Activated T-helper 2 cell treated with anti-CD3 and anti-CD28 coated beads, Interferon-gamma antibody, Interleukin-2, Interleukin-4, amounts not matched to agents 10 μg/mL and 5 μg/mL and 100 μg/mL, durations not matched to agents 14 hours and 24 hours and 36 hours (primary cell): ENCODE measurements at regions not wholly inside any gene's neighbourhood (a gene's known extent, or its start where the extent isn't known, plus 50 kb on each side); places are given as distances from the start of the nearest gene placed in this dataset.
"Not testable (repeated sequence)": the region's sequence is repeated elsewhere in the genome, so short reads cannot be mapped to it uniquely, and the experiment has no call there.

Experiments used
- DNase-seq: peaks from one replicate; pipeline ENCODE4 v3.0.0; 2021; ENCODE audit warnings: low spot score
- H3K27ac Mint-ChIP-seq: one replicate; pipeline ENCODE4 v1.8.0; 2021; ENCODE audit warnings: mixed read lengths
- H3K27me3 Mint-ChIP-seq: one replicate; pipeline ENCODE4 v1.8.0; 2021; ENCODE audit warnings: low read depth, mixed read lengths
- H3K36me3 Mint-ChIP-seq: one replicate; pipeline ENCODE4 v1.8.0; 2021; ENCODE audit warnings: low read depth, mixed read lengths
- H3K4me1 Mint-ChIP-seq: one replicate; pipeline ENCODE4 v1.8.0; 2021; ENCODE audit warnings: low read depth, mixed read lengths
- H3K4me3 Mint-ChIP-seq: one replicate; pipeline ENCODE4 v1.8.0; 2021; ENCODE audit warnings: low read depth, mild to moderate bottlenecking, moderate library complexity, mixed read lengths
- H3K9me3 Mint-ChIP-seq: one replicate; pipeline ENCODE4 v1.8.0; 2021; ENCODE audit warnings: mixed read lengths
- intact Hi-C: fragments of 100-400 bp; cut with micrococcal nuclease; formaldehyde crosslinking; loops from one replicate; pipeline ENCODE4 v1.15.1; 2023

- no peak for DNase-seq
- no peak overlapping the region for H3K4me3 Mint-ChIP-seq
- no peaks in the 10 kb centered on the region for H3K9me3 Mint-ChIP-seq
- intact Hi-C loops, result no loop called here
- no peaks in the 10 kb centered on the region for H3K27me3 Mint-ChIP-seq
- H3K4me1 Mint-ChIP-seq, result no peaks in the 10 kb centered on the region
- no peaks in the 10 kb centered on the region for H3K36me3 Mint-ChIP-seq
- no peak overlapping the region for H3K27ac Mint-ChIP-seq
These were observed 448.3 kb upstream of the DDI1 start for GRCh38 chr11:103587901-103588788.

GRCh38 chr11:103591554-103591953, 444.9 kb upstream of the DDI1 start:
- H3K9me3 Mint-ChIP-seq, result no peaks in the 10 kb centered on the region
- intact Hi-C loops, result no loop called here
- DNase-seq, result no peak
- H3K27me3 Mint-ChIP-seq, result no peaks in the 10 kb centered on the region
- no peak overlapping the region for H3K27ac Mint-ChIP-seq
- no peaks in the 10 kb centered on the region for H3K36me3 Mint-ChIP-seq
- H3K4me1 Mint-ChIP-seq, result no peaks in the 10 kb centered on the region
- no peak overlapping the region for H3K4me3 Mint-ChIP-seq

DNA sequence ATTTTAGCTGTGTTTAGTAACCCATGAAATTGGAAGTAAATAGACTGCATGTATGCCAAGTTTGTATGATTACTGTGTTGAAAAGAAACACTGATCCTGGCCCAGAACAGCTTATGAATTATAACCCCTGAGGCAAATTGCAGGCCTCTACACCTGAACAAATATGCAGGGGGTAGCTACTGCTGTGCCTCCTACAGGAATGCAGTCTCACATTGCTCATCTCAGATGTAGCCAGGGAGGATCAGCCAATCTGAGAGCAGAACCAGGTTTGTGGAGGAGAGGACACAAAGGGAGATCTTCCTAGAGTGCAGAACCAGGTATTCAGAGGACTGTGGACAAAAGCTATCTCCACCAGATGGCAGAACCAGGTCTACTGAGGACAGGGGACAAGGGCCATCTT, 442.2 kb upstream of the DDI1 start:
- H3K36me3 Mint-ChIP-seq, result no peaks in the 10 kb centered on the region
- no peaks in the 10 kb centered on the region for H3K27me3 Mint-ChIP-seq
- no peaks in the 10 kb centered on the region for H3K4me1 Mint-ChIP-seq
- no peak overlapping the region for H3K4me3 Mint-ChIP-seq
- DNase-seq, result no peak
- no peaks in the 10 kb centered on the region for H3K9me3 Mint-ChIP-seq
- intact Hi-C loops, result no loop called here
- no peak overlapping the region for H3K27ac Mint-ChIP-seq

DNA sequence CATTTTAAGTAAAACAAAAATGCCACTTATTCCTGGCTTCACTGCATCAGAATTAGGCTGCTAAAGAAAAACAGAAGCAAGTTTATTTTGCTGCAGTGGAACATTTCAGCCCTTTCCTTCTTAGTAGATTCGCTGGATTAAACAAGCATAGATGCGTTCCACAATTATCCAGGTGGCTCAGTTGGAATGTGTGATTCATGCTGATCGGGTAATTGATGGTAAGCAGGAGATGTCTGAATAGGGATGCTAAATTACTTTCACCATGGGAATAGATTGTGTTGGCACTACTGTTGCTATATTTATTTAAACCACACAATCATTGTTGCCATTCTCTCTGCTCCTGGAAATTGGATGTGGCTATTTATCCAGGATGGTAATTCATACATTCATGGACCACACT, 440.1 kb upstream of the DDI1 start:
- Mint-ChIP-seq H3K4me3 (no peak overlapping the region), H3K27me3 (no peaks in the 10 kb centered on the region), H3K4me1 (no peaks in the 10 kb centered on the region), H3K9me3 (no peaks in the 10 kb centered on the region), H3K36me3 (no peaks in the 10 kb centered on the region), H3K27ac (no peak overlapping the region)
- intact Hi-C loops, result no loop called here
- no peak for DNase-seq

- Mint-ChIP-seq H3K4me1 (no peaks in the 10 kb centered on the region), H3K4me3 (no peak overlapping the region), H3K9me3 (no peaks in the 10 kb centered on the region), H3K36me3 (no peaks in the 10 kb centered on the region), H3K27me3 (no peaks in the 10 kb centered on the region), H3K27ac (no peak overlapping the region)
- intact Hi-C loops, result loop anchor here (1.0 to 10.0 kb wide), 2 partner anchors 275 to 497 kb away; partner anchors contain the start of gene DYNC2H1
- no peak for DNase-seq
These were observed 435.1 kb upstream of the DDI1 start for GRCh38 chr11:103601225-103601846.

- intact Hi-C loops, result loop anchor here (10.0 kb wide), 1 partner anchor 498 kb away; the partner anchor contains the start of gene DYNC2H1
- Mint-ChIP-seq H3K4me3 (no peak overlapping the region), H3K27ac (no peak overlapping the region), H3K9me3 (no peaks in the 10 kb centered on the region), H3K27me3 (no peaks in the 10 kb centered on the region), H3K36me3 (no peaks in the 10 kb centered on the region), H3K4me1 (no peaks in the 10 kb centered on the region)
- no peak for DNase-seq
These were observed 433.6 kb upstream of the DDI1 start for GRCh38 chr11:103602840-103603239.

DNA sequence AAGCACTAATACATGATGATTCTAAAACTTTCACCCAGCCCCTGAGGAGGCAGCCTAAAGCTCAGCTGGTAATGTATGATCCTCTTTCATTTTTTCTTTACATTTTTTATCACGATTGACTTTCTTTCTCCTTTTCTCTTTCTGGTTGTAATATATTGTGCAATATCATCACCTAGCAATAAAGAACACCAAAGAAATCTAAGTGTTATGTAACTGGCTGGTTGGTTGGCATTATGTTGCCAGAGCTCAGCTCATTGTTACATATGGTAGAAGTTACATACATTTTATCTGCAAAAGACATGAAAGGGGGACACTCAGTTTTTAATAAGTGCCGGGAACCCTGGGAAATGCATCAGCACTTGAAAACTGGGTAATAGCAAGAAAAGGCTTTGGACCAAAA, 432.1 kb upstream of the DDI1 start:
- H3K4me1 Mint-ChIP-seq, result no peaks in the 10 kb centered on the region
- DNase-seq, result no peak
- no peak overlapping the region for H3K27ac Mint-ChIP-seq
- no peaks in the 10 kb centered on the region for H3K36me3 Mint-ChIP-seq
- H3K27me3 Mint-ChIP-seq, result no peaks in the 10 kb centered on the region
- no peak overlapping the region for H3K4me3 Mint-ChIP-seq
- H3K9me3 Mint-ChIP-seq, result no peaks in the 10 kb centered on the region
- intact Hi-C loops, result loop anchor here (10.0 kb wide), 1 partner anchor 500 kb away; the partner anchor contains the start of gene DYNC2H1

GRCh38 chr11:103608566-103608965, 427.9 kb upstream of the DDI1 start:
- intact Hi-C loops, result loop anchor here (10.0 kb wide), 1 partner anchor 504 kb away; the partner anchor contains the start of gene DYNC2H1

DNA sequence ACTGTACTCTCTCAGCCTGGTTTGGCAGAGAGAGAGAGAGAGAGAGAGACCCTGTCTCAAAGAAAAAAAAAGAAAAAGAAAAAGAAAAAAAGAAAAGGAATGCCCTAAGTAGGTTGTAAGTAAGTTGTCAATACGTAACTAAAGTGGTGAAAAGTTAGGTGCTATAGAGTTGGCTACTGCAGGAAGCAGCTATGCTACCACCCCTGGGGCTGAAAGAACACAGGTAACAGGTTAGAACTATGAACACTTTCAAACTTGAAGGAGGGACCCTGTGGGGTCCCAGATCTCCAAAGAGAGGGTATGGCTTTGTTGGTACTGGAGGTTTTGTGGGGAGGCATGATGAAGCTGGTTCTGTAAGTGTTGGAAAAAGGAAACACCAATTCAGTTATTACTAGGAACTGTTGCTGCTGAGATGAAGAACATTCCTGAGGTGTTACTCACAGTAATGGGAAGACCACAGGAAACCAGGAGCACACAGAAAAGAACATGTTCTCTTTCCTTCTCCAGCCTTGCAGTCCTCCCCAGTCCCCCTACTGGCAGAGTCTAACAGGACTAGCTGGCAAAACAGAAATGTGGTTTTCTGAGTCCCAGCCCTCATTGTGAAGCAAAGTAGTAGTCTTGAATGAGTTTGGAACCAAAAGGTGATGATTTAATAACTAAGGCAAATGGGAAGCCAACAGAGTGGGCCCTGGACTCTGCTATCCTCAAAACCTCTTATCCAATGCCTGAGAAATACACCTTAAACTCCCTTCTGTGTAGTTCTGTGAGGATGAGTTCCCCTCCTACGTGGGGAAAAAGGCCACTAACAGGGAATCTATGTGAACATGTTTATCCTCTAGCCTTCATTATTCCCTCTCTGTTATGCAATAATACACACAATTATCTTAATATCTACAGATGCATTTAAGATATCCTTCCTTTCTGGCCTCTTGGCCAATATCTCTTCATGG, 427.0 kb upstream of the DDI1 start:
- H3K27ac Mint-ChIP-seq, result no peak overlapping the region
- H3K27me3 Mint-ChIP-seq, result no peaks in the 10 kb centered on the region
- H3K4me1 Mint-ChIP-seq, result no peaks in the 10 kb centered on the region
- H3K4me3 Mint-ChIP-seq, result no peak overlapping the region
- no peaks in the 10 kb centered on the region for H3K9me3 Mint-ChIP-seq
- intact Hi-C loops, result loop anchor here (10.0 kb wide), 1 partner anchor 505 kb away; the partner anchor contains the start of gene DYNC2H1
- no peak for DNase-seq
- no peaks in the 10 kb centered on the region for H3K36me3 Mint-ChIP-seq

More at GRCh38 chr11:103608566-103608965, 427.9 kb upstream of the DDI1 start:
- DNase-seq, result no peak
- Mint-ChIP-seq H3K27me3 (no peaks in the 10 kb centered on the region), H3K9me3 (no peaks in the 10 kb centered on the region), H3K27ac (no peak overlapping the region), H3K4me3 (no peak overlapping the region), H3K36me3 (no peaks in the 10 kb centered on the region), H3K4me1 (no peaks in the 10 kb centered on the region)

DNA sequence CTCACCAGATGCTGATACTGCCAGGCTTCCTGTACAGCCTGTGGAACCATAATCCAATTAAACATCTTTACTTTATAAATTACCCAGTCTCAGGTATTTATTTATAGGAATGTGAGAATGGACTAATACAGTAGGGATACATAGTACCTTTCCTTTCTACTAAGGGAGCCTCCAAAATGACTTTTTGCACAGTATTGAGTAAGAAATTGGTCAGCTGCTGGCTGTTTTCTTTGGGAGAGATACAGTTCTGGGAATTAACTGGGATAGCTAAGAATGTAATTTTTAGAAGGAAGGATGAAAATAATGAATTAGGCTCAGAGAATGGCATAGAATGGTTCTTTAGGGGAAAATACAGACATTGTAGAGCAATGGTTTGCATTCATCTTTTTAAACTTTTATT, 426.0 kb upstream of the DDI1 start:
- no peaks in the 10 kb centered on the region for H3K36me3 Mint-ChIP-seq
- no peaks in the 10 kb centered on the region for H3K9me3 Mint-ChIP-seq
- DNase-seq, result no peak
- no peak overlapping the region for H3K4me3 Mint-ChIP-seq
- intact Hi-C loops, result no loop called here
- H3K27ac Mint-ChIP-seq, result no peak overlapping the region
- no peaks in the 10 kb centered on the region for H3K27me3 Mint-ChIP-seq
- H3K4me1 Mint-ChIP-seq, result no peaks in the 10 kb centered on the region

GRCh38 chr11:103611526-103612260, 424.7 kb upstream of the DDI1 start:
- intact Hi-C loops, H3K4me1 Mint-ChIP-seq, H3K27ac Mint-ChIP-seq, H3K36me3 Mint-ChIP-seq, H3K27me3 Mint-ChIP-seq, DNase-seq, H3K4me3 Mint-ChIP-seq, H3K9me3 Mint-ChIP-seq: not testable (repeated sequence)

DNA sequence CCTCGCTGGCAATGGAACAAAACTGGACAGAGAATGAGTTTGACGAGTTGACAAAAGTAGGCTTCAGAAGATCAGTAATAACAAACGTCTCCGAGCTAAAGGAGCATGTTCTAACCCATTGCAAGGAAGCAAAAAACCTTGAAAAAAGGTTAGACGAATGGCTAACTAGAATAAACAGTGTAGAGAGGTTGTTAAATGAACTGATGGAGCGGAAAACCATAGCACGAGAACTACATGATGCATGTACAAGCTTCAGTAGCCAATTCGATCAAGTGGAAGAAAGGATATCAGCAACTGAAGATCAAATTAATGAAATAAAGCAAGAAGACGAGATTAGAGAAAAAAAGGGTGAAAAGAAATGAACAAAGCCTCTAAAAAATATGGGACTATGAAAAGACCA, 424.0 kb upstream of the DDI1 start:
- intact Hi-C loops, H3K4me1 Mint-ChIP-seq, H3K9me3 Mint-ChIP-seq, H3K27me3 Mint-ChIP-seq, DNase-seq, H3K27ac Mint-ChIP-seq, H3K4me3 Mint-ChIP-seq, H3K36me3 Mint-ChIP-seq: not testable (repeated sequence)
